GM21360 (cell line): ENCODE measurements at regions not wholly inside any gene's neighbourhood (a gene's known extent, or its start where the extent isn't known, plus 50 kb on each side); places are given as distances from the start of the nearest gene placed in this dataset.
"Not testable (repeated sequence)": the region's sequence is repeated elsewhere in the genome, so short reads cannot be mapped to it uniquely, and the experiment has no call there.

ENCODE experiments used
- ATAC-seq: cut with Tn5 transposase; IDR thresholded peaks from one replicate; pipeline ENCODE4 v1.9.1; 2021; ENCODE audit warnings: mild to moderate bottlenecking, moderate library complexity; ENCODE audit not compliant: unreplicated experiment

DNA sequence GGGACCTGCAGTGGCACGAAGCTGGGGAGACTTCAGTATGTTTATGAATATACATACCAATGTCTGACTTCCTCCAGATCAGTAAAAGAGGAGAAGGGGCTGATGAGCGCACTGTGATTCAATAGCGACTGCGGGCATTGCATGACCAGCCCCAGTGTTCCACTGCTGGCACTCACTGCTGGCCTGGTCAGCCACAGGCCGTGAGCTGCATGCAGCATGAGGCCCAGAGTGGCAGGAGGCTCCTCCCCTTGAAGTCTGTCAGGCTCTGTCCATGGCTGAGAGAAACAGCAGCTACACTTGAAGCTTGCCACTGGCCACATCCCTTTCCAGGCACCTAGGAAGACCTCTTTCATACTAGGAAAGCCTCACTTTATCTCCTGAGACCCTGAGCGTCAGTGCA is 265.9 kb upstream of the CDYL start:
- ATAC-seq = no peak

DNA sequence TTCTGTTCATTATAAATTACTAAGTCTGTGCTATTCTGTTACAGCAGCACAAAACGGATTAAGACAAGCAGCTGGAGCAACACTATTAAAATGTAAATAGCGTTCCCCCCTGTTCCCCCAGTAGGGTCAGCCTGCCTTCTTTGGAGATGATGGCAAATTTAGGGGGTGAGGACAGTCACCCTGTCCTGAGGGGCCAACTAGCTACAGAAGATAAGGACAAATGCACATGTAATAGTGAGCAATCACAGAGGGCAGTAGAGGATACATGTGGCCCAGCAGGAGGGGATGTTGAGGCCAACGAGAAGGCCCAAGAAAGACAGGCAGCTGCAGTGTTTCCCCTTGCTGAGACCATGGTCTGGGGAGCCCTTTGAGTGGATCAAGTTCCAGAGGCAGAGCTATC is 266.7 kb upstream of the CDYL start:
- ATAC-seq = no peak

DNA sequence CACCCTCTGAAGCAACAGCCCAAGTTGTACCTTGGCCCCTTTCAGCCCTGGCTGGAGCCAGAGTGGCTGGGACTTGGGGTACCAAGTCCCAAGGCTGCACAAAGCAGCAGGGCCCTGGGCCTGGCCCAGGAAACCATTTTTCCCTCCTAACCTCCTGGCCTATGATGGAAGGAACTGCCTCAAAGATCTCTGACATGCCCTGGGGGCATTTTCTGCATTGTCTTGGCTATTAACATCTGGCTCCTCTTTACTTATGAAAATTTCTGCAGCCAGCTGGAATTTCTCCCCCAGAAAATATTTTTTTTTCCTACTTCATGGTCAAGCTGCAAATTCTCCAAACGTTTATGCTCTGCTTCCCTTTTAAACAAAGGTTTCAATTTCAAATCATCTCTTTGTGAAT is 269.4 kb upstream of the CDYL start:
- ATAC-seq = no peak

DNA sequence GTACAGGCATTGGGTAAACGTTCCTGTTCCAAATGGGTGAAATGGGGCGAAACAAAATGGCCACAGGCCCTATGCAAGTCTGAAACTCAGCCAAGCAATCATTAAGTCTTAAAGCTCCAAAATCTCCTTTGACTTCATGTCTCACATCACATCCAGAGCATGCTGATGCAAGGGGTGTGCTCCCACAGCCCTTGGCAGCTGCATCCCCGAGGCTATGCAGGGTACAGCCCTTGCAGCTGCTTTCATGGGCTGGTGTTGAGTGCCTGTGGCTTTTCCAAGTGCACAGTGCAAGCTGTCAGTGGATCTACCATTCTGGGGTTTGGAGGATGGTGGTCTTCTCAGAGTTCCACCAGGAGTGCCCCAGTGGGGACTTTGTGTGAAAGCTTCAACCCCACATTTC is 270.0 kb upstream of the CDYL start:
- ATAC-seq = no peak

DNA sequence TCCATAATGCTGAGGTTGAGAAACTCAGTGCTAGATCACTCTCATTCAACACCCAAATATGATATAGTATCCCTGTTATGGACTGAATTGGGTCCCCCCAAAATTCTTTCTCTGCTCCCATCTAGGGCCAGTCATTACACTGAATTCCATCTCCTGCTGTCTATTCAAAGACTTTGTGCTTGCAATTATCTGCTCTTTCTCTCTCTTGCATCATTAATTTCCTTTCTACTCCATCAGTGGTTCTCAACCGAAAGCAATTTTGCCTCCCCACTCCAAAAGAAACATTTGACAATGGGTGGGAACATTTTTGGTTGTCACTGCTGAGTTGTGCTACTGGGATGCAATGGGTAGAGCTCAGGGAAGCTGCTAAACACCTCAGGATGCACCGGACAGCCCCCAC is 271.5 kb upstream of the CDYL start:
- no peak for ATAC-seq

DNA sequence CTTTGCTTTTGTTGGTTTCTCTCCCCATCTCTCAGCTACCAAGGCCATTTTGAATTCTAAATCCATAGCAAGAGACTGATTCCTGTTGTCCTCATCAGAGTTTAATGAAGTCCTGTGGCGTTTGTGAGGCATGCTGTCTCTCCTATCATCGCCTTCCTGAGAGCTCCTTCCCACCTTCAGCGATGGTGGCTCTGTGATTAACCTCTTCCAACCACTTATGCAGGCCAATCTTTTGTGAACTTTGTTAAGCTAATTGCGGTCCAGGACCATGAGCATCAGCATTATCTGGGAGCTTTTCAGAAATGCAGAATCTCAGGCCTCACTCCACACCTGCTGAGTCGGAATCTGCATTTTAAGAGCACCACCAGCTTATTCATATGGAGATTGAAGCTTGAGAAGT is 272.5 kb upstream of the CDYL start:
- no peak for ATAC-seq

DNA sequence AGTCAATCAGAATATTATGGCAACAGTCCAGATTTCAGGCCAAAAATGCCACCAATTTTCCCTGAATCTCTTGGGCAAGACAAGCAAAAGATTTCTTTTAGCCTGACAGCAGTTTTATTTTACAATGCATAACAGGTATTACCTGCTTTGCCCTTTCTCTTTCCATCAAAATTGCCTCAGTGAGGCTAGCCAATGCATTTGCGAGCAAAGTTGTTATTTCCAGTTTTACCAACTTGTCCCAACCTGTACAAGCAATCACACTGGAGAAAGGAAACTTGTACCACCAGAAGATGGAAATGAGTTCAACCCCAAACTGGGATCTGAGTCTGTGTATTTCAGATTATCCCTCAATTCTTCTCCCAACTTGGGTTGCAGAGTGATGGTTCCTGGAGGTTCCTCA is 279.9 kb upstream of the CDYL start:
- no peak for ATAC-seq

DNA sequence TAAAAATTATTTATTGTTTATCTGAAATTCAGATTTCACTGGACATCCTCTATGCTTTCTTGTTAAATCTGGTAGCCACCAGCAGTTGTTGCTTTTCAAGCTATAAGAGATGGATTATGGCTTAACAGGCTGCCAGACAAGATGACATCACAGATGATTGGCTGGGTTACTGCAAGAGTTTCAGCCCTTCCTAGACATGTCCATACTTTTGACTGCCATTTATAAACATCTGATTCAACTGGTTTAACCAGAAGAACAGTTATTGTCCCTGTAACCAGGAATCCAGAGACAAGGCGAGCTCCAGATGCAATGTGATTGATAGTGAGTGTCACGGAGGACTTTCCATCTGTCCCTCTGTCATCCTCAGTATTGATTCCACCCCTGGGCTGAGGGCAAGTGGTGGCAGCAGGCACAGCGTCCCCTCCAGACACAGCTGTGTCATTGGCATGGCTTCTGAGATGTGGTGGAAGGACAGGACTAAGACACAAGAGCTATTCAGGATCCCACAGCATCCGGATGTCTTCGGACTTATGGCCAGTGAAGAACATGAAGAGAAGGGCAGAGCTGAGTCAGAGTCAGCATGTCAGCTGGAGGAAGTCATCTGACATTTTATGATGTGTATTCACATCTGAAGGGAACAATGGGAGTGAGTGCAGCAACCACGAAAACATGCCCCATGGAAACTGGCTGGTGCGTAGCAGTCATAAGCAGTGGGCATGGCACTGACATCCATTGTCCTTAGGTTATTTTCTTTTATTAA is 284.5 kb upstream of the CDYL start:
- no peak for ATAC-seq

DNA sequence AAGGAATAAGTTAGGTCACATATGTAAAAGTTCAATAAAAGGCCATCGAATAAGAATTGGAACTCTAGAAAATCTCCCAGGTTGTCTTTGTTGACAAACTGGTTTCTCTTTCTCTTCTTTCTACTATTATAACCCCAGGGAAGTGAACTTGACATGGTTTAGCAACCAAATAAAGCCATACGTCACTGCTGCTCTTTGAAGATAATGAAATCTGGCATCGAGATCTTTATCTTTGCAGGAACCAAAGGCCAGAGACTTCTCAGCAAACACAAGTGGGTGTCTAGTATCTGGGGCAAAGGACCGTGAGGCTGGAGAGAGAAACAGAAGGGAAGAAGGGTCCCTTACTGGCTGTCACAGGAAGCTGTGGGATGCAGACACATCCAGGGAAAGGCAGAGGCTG is 286.7 kb upstream of the CDYL start:
- ATAC-seq = no peak

DNA sequence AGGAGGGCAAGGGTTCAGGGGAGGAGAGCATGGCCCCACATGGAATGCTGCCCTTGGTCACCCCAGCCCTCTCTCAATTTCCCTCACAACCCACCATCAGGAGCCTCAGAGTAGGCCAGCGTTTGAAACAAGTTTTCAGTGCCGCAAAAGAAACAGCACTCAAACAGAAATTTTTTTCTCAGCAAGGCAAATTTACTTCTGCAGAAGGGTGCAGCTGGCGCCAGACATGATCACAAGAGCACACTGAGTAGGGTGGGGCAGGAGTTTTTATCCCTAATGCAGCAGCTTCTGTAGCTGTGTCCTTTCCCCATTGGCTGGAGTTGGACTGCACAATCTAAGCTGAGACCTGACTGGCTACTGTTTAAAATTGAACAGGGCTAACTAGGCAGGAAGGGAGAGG is 287.8 kb upstream of the CDYL start:
- no peak for ATAC-seq

DNA sequence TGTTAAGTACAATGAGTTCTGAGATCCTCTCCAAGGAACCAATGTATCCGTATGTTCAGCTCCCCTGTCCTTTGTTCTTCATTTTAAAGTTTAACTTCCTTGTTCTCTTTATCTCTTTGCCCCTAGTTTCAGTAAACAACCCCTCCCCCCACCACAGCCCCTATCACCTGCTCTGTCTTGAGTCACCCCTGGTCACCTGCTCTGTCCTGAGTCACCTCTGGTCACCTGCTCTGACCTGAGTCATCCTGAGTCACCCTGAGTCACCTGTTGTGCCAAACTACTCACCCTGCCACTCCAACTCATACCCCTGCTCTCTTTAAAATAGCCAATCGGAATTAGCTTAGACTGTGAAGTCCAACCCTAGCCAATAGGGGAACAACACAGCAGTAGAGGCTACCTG is 288.7 kb upstream of the CDYL start:
- ATAC-seq = no peak

DNA sequence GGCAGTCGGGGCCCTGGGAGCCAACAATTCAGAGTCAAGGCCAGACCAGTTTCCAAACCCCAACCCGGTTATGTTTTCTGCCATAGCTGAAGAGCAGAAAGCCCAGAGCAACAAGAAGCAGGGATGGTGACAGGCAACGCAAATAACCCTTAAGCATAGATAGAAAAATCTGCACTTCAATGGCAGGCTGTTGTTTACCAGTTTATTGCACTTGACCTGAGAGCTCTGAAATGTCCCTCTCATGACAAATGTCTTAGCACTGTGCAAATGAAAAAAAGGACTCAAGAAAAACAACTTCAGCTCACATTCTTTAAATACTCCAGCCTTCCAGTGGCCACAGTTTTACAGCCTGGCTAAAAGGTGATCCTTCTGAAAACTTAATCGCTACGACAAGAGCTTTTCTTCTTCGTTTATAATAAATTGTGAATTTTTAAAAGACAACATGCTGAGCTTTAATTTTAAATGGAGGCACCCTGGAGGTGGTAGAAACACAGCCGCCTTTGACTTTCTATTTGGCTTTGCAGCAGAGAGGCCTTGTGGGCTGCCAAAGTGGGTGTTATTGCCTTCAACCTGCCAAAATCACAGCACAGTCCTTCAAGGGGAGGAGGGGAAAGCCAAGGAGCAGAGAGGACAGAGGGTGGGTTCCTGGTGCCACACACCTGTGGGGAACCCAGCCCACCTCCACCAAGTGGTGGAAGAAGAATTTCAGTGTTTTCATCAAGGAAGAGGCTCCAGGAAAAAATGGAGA is 289.5 kb upstream of the CDYL start:
- no peak for ATAC-seq

DNA sequence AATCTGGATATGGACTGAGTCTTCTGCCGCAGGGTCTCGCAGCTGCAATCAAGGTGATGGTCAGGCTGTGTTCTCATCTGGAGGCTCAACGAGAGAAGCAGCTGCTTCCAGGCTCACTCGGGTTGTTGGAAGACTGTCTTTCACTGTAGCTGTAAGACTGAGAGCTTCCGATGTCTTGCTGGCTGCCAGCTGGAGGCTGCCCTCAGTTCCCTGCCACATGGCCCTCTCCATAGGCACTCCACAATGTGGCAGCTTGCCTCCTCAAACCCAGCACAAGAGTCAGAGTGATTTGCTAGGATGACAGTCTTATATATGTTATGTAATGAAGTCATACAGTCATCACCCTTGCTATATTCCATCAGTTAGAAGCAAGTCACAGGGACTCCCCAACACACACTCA is 290.5 kb upstream of the CDYL start:
- ATAC-seq = no peak

DNA sequence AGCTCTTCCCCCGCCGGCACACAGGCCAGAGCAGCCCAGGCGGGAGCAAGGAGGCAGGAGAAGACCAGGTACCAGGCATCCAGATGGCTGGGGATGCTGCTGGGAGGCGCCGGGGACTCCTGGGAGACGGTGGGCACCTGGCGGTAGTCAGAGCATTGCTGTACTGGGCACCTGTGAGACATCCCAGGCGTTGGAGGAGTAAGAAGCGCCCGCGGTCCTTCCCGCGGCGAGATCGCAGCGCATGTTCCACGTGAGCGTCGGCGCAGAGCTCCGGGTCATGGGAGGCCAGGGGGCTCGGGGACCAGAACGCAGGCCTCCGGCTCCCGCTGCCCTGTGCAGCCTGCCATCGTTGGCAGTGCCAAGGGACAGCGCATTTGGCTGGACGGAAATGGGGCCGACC is 293.7 kb upstream of the CDYL start:
- ATAC-seq = no peak

DNA sequence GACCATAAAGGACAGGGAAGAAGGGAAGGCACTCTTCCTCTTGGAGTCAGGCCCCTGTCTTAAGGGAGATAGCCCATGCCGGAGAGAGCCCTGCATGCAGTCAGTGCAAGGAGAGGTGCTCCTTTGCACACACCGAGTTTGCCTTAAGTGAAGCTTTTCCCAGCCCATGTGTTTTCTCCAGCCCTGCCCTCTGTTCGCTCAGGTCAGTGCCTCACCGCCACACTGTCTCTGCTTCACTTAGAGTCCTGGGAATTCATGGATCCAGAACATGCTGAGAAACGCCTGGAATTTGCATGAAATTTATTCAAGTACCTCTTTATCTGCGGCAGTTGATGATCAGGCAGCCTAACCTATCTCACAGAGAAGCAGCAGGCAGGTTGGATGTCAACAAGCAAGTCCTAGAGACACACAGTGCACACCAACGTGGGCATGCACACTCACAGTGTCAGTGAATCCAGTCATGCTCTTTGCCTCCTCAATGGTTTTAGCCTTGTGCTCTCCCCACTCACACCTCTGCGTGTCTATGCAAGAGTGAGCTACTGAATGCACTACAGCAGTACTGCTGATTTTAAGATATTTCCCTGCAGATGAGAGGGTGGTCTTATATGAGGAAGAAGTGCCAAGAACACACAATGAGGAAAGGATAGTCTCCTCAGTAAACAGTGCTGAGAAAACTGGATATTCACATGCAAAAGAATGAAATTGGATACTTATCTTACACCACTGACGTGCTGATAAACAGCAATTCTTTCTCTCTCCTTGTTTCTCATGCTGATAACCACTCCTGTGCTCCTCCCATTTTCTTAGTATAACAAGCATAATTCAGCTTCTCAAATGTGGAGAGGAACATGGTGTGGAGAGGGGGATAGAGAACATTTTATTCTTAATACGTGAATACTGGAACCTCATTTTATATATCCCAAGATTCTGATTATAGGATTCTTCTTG is 295.1 kb upstream of the CDYL start:
- no peak for ATAC-seq

DNA sequence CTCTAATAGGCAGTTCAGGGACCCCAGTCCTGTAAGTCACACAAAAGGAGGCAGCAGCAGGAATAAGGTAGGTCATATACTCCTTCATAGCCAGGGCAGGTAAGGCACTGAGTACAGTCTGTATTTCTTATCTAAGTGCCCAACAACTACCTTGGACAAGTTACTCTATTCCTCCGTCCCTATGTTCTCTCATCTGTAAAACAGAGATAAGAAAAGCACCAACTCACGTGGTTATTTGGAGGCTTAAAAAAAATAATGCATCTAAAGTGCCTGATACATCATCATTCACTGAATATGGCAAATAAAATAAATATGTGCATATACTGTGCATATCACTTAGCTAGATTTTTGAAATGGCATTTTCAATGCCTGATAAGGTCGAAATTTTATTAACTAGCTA is 298.1 kb upstream of the CDYL start:
- ATAC-seq = no peak

DNA sequence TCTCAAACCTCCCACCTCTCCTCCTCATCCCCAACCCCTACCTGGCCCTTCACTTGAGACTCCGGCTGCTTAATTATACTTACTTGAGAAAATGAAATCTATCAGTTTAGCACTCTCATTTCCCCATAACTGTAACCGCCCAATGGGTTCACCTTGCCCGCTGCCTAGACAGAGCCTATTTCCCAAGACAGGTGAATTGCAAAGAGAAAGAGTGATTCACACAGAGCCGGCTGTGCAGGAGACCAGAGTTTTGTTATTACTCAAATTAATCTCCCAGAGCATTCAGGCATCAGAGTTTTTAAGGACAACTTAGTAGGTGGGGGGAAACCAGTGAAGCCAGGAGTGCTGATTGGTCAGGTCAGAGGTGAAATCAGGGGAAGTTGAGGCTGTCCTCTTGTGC is 301.4 kb upstream of the CDYL start:
- no peak for ATAC-seq

DNA sequence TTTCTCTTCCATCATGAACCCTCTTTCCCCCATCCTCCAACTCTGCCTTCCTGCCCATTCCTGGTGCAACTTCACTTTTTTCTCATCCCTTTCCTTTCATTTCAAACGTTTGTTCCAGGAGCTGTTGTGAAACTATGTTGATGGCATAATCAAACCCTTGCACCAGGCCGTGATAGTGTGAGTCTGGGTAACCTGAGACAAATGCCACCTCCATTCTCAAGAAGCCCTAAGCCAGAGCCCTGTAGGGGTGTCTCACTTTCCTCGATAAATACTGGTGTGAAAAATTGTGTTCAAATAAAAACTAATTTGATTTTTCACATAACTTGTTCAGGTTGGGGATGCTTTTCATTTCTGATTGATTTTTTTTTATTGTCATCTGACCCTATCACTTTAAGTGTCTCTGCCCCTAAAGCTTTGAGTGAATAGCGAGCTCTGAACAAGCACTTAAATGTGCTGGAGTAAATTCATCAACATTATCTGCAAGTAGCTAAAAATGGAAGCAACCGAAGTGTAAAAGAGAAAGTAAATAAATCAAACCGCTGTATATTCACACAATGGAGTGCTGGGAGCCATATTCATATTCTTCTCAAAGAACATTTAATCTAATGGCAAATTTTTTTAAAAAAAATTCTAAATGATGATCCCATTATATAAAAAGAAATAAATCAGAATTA is 303.1 kb upstream of the CDYL start:
- no peak for ATAC-seq

DNA sequence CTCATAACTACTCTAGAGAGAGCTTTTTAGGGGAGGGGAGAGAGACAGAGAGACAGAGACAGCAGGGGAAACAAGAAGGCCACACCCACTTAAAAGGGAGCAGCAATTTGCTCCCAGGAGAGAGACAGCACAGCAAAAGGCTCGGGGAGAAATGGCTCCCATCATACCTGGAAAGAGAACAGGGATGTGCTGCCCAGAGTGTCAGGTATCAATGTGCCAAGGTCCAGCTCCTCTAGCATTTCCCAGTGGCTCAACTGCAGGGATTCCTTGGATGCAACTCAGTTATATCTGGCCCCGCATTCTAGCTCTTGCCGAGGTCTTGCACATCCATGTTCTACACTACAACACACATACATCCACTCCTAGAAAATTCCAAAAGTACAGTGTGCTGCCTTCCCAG is 304.0 kb upstream of the CDYL start:
- ATAC-seq = no peak

DNA sequence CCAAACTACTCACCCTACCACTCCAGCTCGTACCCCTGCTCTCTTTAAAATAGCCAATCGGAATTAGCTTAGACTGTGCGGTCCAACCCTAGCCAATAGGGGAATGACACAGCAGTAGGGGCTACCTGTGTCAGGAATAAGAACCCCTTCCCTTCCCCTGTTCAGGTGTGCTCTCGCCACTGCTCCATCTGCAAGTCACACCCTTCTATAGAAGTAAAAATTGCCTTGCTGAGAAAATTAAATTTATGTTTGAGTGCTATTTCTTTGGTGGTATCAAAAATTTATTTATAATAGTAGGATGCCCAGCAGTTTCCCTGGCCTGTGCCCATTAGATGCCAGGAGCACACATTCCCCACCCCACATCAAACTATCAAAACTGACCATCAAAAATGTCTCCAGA is 304.7 kb upstream of the CDYL start:
- not testable (repeated sequence) for ATAC-seq

DNA sequence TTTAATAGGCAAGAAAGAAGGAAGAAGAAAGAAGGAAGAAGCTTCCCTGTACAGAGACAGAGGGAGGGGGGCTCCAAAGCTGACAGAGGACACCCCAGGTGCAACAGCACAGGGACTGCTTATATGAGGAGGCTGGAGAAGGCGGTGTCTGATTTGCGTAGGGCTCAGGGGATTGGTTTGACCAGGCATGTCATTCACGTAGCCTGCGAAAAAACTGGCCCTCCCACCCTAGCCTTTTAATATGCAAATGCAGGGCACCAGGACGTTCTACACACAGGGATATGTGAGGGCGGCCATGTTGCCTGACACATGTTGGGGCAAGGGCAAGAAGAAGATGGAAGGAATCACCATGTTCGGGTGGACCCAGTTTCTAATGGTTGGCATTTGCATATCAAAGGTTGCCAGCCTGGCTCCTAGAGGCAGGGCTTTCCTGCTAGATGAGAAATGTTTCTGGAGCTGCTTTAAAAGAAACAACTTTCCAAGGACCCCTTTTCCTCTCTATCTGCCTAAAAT is 305.4 kb upstream of the CDYL start:
- no peak for ATAC-seq
